ENCODE measurements at regions not wholly inside any gene's neighbourhood (a gene's known extent, or its start where the extent isn't known, plus 50 kb on each side); places are given as distances from the start of the nearest gene placed in this dataset.

- Histone ChIP-seq H3K4me1 (ENCODE audit: control insufficient read depth, extremely low read depth, insufficient read depth, low read length) (no peaks in the 10 kb centered on the region), H3K4me3 (ENCODE audit: control insufficient read depth in 2 of 3, extremely low read depth in 1 of 3, insufficient read depth in 2 of 3, low read depth in 1 of 3, low read length in 3 of 3) (no peak overlapping the region), H3K9ac (ENCODE audit: control insufficient read depth, extremely low read depth, insufficient read depth, low read length) (no peak overlapping the region), H3K9me1 (ENCODE audit: control insufficient read depth, extremely low read depth, insufficient read depth, low read length) (no peaks in the 10 kb centered on the region), H3K27me3 (ENCODE audit: control insufficient read depth, extremely low read depth, insufficient read depth, low read length) (peaks cover 16% of the 10 kb centered on the region), H3K36me3 (ENCODE audit: control insufficient read depth in 2 of 2, extremely low read depth in 1 of 2, insufficient read depth in 2 of 2, low read length in 2 of 2) (no peaks in the 10 kb centered on the region), H3K79me2 (ENCODE audit: control insufficient read depth, insufficient read depth, low read length) (no peaks in the 10 kb centered on the region), H3K4me2 (ENCODE audit: control insufficient read depth, extremely low read depth, insufficient read depth, low read depth, low read length) (no peak overlapping the region), H2AFZ (ENCODE audit: control insufficient read depth, low read length) (no peak overlapping the region), H3K27ac (ENCODE audit: control insufficient read depth, insufficient read depth, low read length) (no peak overlapping the region), H3K9me3 (ENCODE audit: control insufficient read depth, low read depth, low read length) (no peaks in the 10 kb centered on the region), H4K20me1 (ENCODE audit: control insufficient read depth, extremely low read depth, insufficient read depth, low read length) (no peaks in the 10 kb centered on the region)
- TF ChIP-seq CTCF (optimal IDR thresholded peaks at IDR 0.05 in 1 of 3, IDR thresholded peaks at IDR 0.05 in 1 of 3, conservative IDR thresholded peaks at IDR 0.05 in 1 of 3; ENCODE audit: extremely low read depth in 1 of 3, insufficient read depth in 2 of 3, low read length in 3 of 3): no peak
- TF ChIP-seq EZH2 (IDR thresholded peaks at IDR 0.05; ENCODE audit: low read length): no peak
- dilution Hi-C loops (cut with MboI; ENCODE audit: extremely low pct_ligation_motif_present, low sequenced_read_pairs): no loop called here
- DNase-seq (ENCODE audit: low read depth, low spot score) (no peak), FAIRE-seq (no peak)
Observed at GRCh38 chr11:121721448-121721847, 268.7 kb upstream of the SORL1-AS1 start.

GRCh38 chr11:121717296-121717695 is 264.5 kb upstream of the SORL1-AS1 start:
- Histone ChIP-seq H3K9me3 (ENCODE audit: control insufficient read depth, low read depth, low read length) (no peaks in the 10 kb centered on the region), H3K4me3 (ENCODE audit: control insufficient read depth in 2 of 3, extremely low read depth in 1 of 3, insufficient read depth in 2 of 3, low read depth in 1 of 3, low read length in 3 of 3) (no peak overlapping the region), H3K9ac (ENCODE audit: control insufficient read depth, extremely low read depth, insufficient read depth, low read length) (no peak overlapping the region), H3K4me1 (ENCODE audit: control insufficient read depth, extremely low read depth, insufficient read depth, low read length) (no peaks in the 10 kb centered on the region), H3K27me3 (ENCODE audit: control insufficient read depth, extremely low read depth, insufficient read depth, low read length) (peaks cover 4% of the 10 kb centered on the region), H3K4me2 (ENCODE audit: control insufficient read depth, extremely low read depth, insufficient read depth, low read depth, low read length) (no peak overlapping the region), H3K27ac (ENCODE audit: control insufficient read depth, insufficient read depth, low read length) (no peak overlapping the region), H2AFZ (ENCODE audit: control insufficient read depth, low read length) (no peak overlapping the region), H3K36me3 (ENCODE audit: control insufficient read depth in 2 of 2, extremely low read depth in 1 of 2, insufficient read depth in 2 of 2, low read length in 2 of 2) (no peaks in the 10 kb centered on the region), H3K79me2 (ENCODE audit: control insufficient read depth, insufficient read depth, low read length) (no peaks in the 10 kb centered on the region), H4K20me1 (ENCODE audit: control insufficient read depth, extremely low read depth, insufficient read depth, low read length) (no peaks in the 10 kb centered on the region), H3K9me1 (ENCODE audit: control insufficient read depth, extremely low read depth, insufficient read depth, low read length) (no peaks in the 10 kb centered on the region)
- no peak for TF ChIP-seq CTCF (optimal IDR thresholded peaks at IDR 0.05 in 1 of 3, IDR thresholded peaks at IDR 0.05 in 1 of 3, conservative IDR thresholded peaks at IDR 0.05 in 1 of 3; ENCODE audit: extremely low read depth in 1 of 3, insufficient read depth in 2 of 3, low read length in 3 of 3)
- no peak for TF ChIP-seq EZH2 (IDR thresholded peaks at IDR 0.05; ENCODE audit: low read length)
- dilution Hi-C loops (cut with MboI; ENCODE audit: extremely low pct_ligation_motif_present, low sequenced_read_pairs): no loop called here
- DNase-seq (ENCODE audit: low read depth, low spot score): no peak
- FAIRE-seq: no peak

Measured in keratinocyte (primary cell).